HL-60 (cell line): ENCODE measurements at regions not wholly inside any gene's neighbourhood (a gene's known extent, or its start where the extent isn't known, plus 50 kb on each side); places are given as distances from the start of the nearest gene placed in this dataset.

Experiments
- POLR2AphosphoS5 ChIP-seq: IDR thresholded peaks from 2 replicates; pipeline ENCODE4 v1.6.1; 2012; ENCODE audit warnings: low read depth
- REST ChIP-seq: IDR thresholded peaks from 2 replicates; pipeline ENCODE4 v1.6.1; 2012; ENCODE audit warnings: low read depth; ENCODE audit not compliant: insufficient replicate concordance
- TF ChIP-seq, protein P1 (sequence below): IDR thresholded peaks from one replicate; pipeline ENCODE4 v1.5.1; 2011; ENCODE audit warnings: low read length, control low read depth, inconsistent platforms; ENCODE audit not compliant: insufficient read depth

DNA sequence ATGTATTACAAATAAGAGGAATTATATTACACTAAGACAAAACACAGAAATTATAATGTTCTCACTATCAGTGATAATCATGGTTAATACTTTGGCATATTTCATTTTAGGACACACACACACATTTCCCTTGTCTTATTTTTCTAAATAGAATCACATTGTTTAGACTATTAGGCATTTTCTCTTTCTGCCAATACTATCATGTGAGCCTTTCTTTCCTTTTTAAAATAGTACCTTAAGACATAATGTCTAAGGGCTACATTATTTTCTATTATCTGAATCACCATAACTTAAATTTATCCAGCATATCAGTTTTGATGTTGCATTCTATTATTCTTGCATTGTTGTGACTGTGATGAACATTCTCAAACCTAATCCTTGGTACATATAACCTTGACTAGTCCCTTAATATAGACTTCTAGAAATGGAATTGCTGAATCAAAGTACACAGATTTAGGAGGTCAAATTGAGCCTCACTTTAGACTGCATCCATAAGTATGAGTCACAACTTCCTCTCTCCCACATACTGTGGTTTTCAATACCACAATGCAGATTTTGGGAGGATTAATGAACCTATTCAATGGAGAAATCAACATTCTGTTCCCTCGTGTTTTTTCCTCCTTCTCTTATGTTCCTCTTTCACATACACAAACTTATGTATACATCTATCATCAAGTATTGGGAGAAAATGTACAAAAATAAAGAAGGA lies 212.6 kb downstream of the MOXD1 start:
- TF ChIP-seq, protein P1, sequence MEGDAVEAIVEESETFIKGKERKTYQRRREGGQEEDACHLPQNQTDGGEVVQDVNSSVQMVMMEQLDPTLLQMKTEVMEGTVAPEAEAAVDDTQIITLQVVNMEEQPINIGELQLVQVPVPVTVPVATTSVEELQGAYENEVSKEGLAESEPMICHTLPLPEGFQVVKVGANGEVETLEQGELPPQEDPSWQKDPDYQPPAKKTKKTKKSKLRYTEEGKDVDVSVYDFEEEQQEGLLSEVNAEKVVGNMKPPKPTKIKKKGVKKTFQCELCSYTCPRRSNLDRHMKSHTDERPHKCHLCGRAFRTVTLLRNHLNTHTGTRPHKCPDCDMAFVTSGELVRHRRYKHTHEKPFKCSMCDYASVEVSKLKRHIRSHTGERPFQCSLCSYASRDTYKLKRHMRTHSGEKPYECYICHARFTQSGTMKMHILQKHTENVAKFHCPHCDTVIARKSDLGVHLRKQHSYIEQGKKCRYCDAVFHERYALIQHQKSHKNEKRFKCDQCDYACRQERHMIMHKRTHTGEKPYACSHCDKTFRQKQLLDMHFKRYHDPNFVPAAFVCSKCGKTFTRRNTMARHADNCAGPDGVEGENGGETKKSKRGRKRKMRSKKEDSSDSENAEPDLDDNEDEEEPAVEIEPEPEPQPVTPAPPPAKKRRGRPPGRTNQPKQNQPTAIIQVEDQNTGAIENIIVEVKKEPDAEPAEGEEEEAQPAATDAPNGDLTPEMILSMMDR = no peak
- TF ChIP-seq REST = no peak
- no peak for TF ChIP-seq POLR2AphosphoS5
